ENCODE measurements at regions not wholly inside any gene's neighbourhood (a gene's known extent, or its start where the extent isn't known, plus 50 kb on each side); places are given as distances from the start of the nearest gene placed in this dataset.

- Mint-ChIP-seq H3K27ac (ENCODE audit: unreplicated experiment) (no peak overlapping the region), H3K4me3 (no peak overlapping the region), H3K4me1 (no peaks in the 10 kb centered on the region), H3K27me3 (ENCODE audit: low read depth) (no peaks in the 10 kb centered on the region), H3K9me3 (no peaks in the 10 kb centered on the region), H3K36me3 (ENCODE audit: low read depth) (no peaks in the 10 kb centered on the region)
- no peak for TF ChIP-seq CTCF (conservative IDR thresholded peaks at IDR 0.05)
- DNase-seq (ENCODE audit: low read depth, low spot score), result no peak
These were observed 286.2 kb upstream of the KCNH8 start for GRCh38 chr3:18862077-18862476.

- Mint-ChIP-seq H3K27me3 (ENCODE audit: low read depth) (no peaks in the 10 kb centered on the region), H3K36me3 (ENCODE audit: low read depth) (no peaks in the 10 kb centered on the region), H3K9me3 (no peaks in the 10 kb centered on the region), H3K4me1 (no peaks in the 10 kb centered on the region), H3K27ac (ENCODE audit: unreplicated experiment) (no peak overlapping the region), H3K4me3 (no peak overlapping the region)
- no peak for DNase-seq (ENCODE audit: low read depth, low spot score)
- no peak for TF ChIP-seq CTCF (conservative IDR thresholded peaks at IDR 0.05)
These were observed 287.2 kb upstream of the KCNH8 start for GRCh38 chr3:18861137-18861536.

- no peaks in the 10 kb centered on the region for H3K9me3 Mint-ChIP-seq
- H3K4me3 Mint-ChIP-seq, result no peak overlapping the region
- H3K36me3 Mint-ChIP-seq (ENCODE audit: low read depth), result no peaks in the 10 kb centered on the region
- TF ChIP-seq CTCF (conservative IDR thresholded peaks at IDR 0.05), result no peak
- H3K27me3 Mint-ChIP-seq (ENCODE audit: low read depth), result no peaks in the 10 kb centered on the region
- H3K27ac Mint-ChIP-seq (ENCODE audit: unreplicated experiment), result no peak overlapping the region
- no peaks in the 10 kb centered on the region for H3K4me1 Mint-ChIP-seq
- DNase-seq (ENCODE audit: low read depth, low spot score), result no peak
These were observed 295.0 kb upstream of the KCNH8 start for GRCh38 chr3:18853269-18853668.

- no peak for DNase-seq (ENCODE audit: low read depth, low spot score)
- peak; percentile 64 for TF ChIP-seq CTCF (conservative IDR thresholded peaks at IDR 0.05)
- Mint-ChIP-seq H3K4me1 (no peaks in the 10 kb centered on the region), H3K4me3 (no peak overlapping the region), H3K9me3 (no peaks in the 10 kb centered on the region), H3K27me3 (ENCODE audit: low read depth) (no peaks in the 10 kb centered on the region), H3K27ac (ENCODE audit: unreplicated experiment) (no peak overlapping the region), H3K36me3 (ENCODE audit: low read depth) (no peaks in the 10 kb centered on the region)
These were observed 300.6 kb upstream of the KCNH8 start for GRCh38 chr3:18847583-18848197.

- Mint-ChIP-seq H3K27me3 (ENCODE audit: low read depth) (no peaks in the 10 kb centered on the region), H3K4me3 (no peak overlapping the region), H3K27ac (ENCODE audit: unreplicated experiment) (no peak overlapping the region), H3K36me3 (ENCODE audit: low read depth) (no peaks in the 10 kb centered on the region), H3K9me3 (no peaks in the 10 kb centered on the region), H3K4me1 (no peaks in the 10 kb centered on the region)
- no peak for DNase-seq (ENCODE audit: low read depth, low spot score)
- no peak for TF ChIP-seq CTCF (conservative IDR thresholded peaks at IDR 0.05)
These were observed 304.3 kb upstream of the KCNH8 start for GRCh38 chr3:18843983-18844382.

Data from neural crest cell (in vitro differentiated cells).